IMR-90 (cell line): ENCODE measurements at regions not wholly inside any gene's neighbourhood (a gene's known extent, or its start where the extent isn't known, plus 50 kb on each side); places are given as distances from the start of the nearest gene placed in this dataset.

ENCODE experiments used
- ATAC-seq: fragments of 200-7000 bp; cut with Tn5 transposase; 2 replicates; pipeline ENCODE4 v1.9.1; 2020; ENCODE audit warnings: low read depth, mild to moderate bottlenecking, moderate library complexity
- BruUV-seq: library from RNA; stranded (reverse); fragments of 400-500 nt; replicated peaks from 2 replicates; lab custom pipeline; 2021; lab: Mats Ljungman, UMichigan
- CTCF ChIA-PET: fragments of 300-600 bp; formaldehyde crosslinking; extraction: SDS; loops from one replicate; lab custom pipeline; 2021; ENCODE audit warnings: antibody characterized with exemption; lab: Yijun Ruan, JAX
- POLR2A ChIA-PET: fragments of 300-600 bp; sonication (Branson Sonifier 250); formaldehyde crosslinking; loops from one replicate; lab custom pipeline; 2022; ENCODE audit warnings: antibody characterized with exemption; ENCODE audit not compliant: unreplicated experiment; lab: Charles Lee
- DNase-seq: peaks from one replicate; pipeline ENCODE4 v3.0.0; 2013
- H2AFZ ChIP-seq: replicated peaks from 2 replicates; pipeline ENCODE3; 2013; ENCODE audit warnings: low read length, mild to moderate bottlenecking; ENCODE audit not compliant: poor library complexity
- H2AK5ac ChIP-seq: 2 replicates; pipeline ENCODE4 v1.6.1; 2013; ENCODE audit warnings: low read depth, low read length, inconsistent platforms
- H2AK9ac ChIP-seq: replicated peaks from 2 replicates; pipeline ENCODE3; 2013; ENCODE audit warnings: mild to moderate bottlenecking, low read depth, low read length, moderate library complexity; ENCODE audit not compliant: poor library complexity
- H2BK120ac ChIP-seq: 2 replicates; pipeline ENCODE4 v1.6.1; 2013; ENCODE audit warnings: low read depth, low read length, inconsistent platforms
- H2BK15ac ChIP-seq: 3 replicates; pipeline ENCODE4 v1.6.1; 2013; ENCODE audit warnings: low read depth, low read length, inconsistent platforms
- H2BK20ac ChIP-seq: 2 replicates; pipeline ENCODE4 v1.6.1; 2013; ENCODE audit warnings: low read depth, mild to moderate bottlenecking, inconsistent platforms, low read length, moderate library complexity
- H2BK5ac ChIP-seq: 2 replicates; pipeline ENCODE4 v1.6.1; 2013; ENCODE audit warnings: mild to moderate bottlenecking, low read depth, low read length, inconsistent platforms; ENCODE audit not compliant: poor library complexity, severe bottlenecking
- H3K14ac ChIP-seq: replicated peaks from 2 replicates; pipeline ENCODE4 v1.6.1; 2013; ENCODE audit warnings: low read depth, low read length, inconsistent platforms
- H3K18ac ChIP-seq: 2 replicates; pipeline ENCODE4 v1.6.1; 2013; ENCODE audit warnings: low read depth, low read length, control low read depth
- H3K23ac ChIP-seq: 2 replicates; pipeline ENCODE4 v1.6.1; 2013; ENCODE audit warnings: low read depth, low read length, inconsistent platforms
- H3K27ac ChIP-seq: 2 replicates; pipeline ENCODE4 v1.5.1; 2013; ENCODE audit warnings: mild to moderate bottlenecking, control low read depth, low read length; ENCODE audit not compliant: insufficient read depth
- H3K27me3 ChIP-seq: 2 replicates; pipeline ENCODE4 v1.6.1; 2013; ENCODE audit warnings: low read length; ENCODE audit not compliant: control insufficient read depth, insufficient read depth
- H3K36me3 ChIP-seq: 2 replicates; pipeline ENCODE4 v1.6.1; 2013; ENCODE audit warnings: low read length, mixed read lengths; ENCODE audit not compliant: control insufficient read depth, insufficient read depth
- H3K4ac ChIP-seq: 2 replicates; pipeline ENCODE4 v1.6.1; 2013; ENCODE audit warnings: low read depth, low read length, inconsistent platforms
- H3K4me1 ChIP-seq: 2 replicates; pipeline ENCODE4 v1.6.1; 2013; ENCODE audit warnings: low read length, mixed read lengths; ENCODE audit not compliant: control insufficient read depth, insufficient read depth
- H3K4me2 ChIP-seq: 2 replicates; pipeline ENCODE4 v1.6.1; 2013; ENCODE audit warnings: low read depth, mild to moderate bottlenecking, control low read depth, low read length, moderate library complexity
- H3K4me3 ChIP-seq: 2 replicates; pipeline ENCODE4 v1.5.1; 2013; ENCODE audit warnings: low read depth, mild to moderate bottlenecking, control low read depth, low read length, moderate library complexity; ENCODE audit not compliant: insufficient read depth
- H3K56ac ChIP-seq: 2 replicates; pipeline ENCODE4 v1.6.1; 2013; ENCODE audit warnings: low read length, inconsistent platforms; ENCODE audit not compliant: insufficient read depth; ENCODE audit errors: extremely low read depth
- H3K79me1 ChIP-seq, 2 experiments: 2 replicates each; pipeline ENCODE4 v1.6.1; 2013; ENCODE audit warnings: low read length in 2 of 2, inconsistent platforms in 1 of 2, low read depth in 1 of 2
- H3K9ac ChIP-seq: 2 replicates; pipeline ENCODE4 v1.6.1; 2013; ENCODE audit warnings: low read depth, low read length, control low read depth
- H3K9me1 ChIP-seq: 2 replicates; pipeline ENCODE4 v1.6.1; 2013; ENCODE audit warnings: low read length, inconsistent platforms; ENCODE audit not compliant: insufficient read depth
- H3K9me3 ChIP-seq: 2 replicates; pipeline ENCODE4 v1.6.1; 2013; ENCODE audit warnings: low read length; ENCODE audit not compliant: control insufficient read depth, insufficient read depth
- H4K20me1 ChIP-seq: 2 replicates; pipeline ENCODE4 v1.6.1; 2013; ENCODE audit warnings: low read length, inconsistent platforms; ENCODE audit not compliant: insufficient read depth
- H4K5ac ChIP-seq: 2 replicates; pipeline ENCODE4 v1.6.1; 2013; ENCODE audit warnings: mild to moderate bottlenecking, low read depth, low read length, control low read depth
- H4K8ac ChIP-seq, 2 experiments: 2 replicates each; pipeline ENCODE4 v1.6.1; 2013; ENCODE audit warnings: low read depth in 2 of 2, low read length in 2 of 2, control low read depth in 1 of 2, inconsistent platforms in 1 of 2
- H4K91ac ChIP-seq: 2 replicates; pipeline ENCODE4 v1.6.1; 2013; ENCODE audit warnings: low read depth, low read length, inconsistent platforms; ENCODE audit not compliant: insufficient read depth
- MAFK ChIP-seq: IDR thresholded peaks from 2 replicates; pipeline ENCODE4 v1.6.1; 2012; ENCODE audit warnings: low read depth, low read length, improper control_type of control experiment
- MXI1 ChIP-seq: IDR thresholded peaks from 2 replicates; pipeline ENCODE4 v1.6.1; 2012; ENCODE audit warnings: low read depth, mild to moderate bottlenecking, low read length, moderate library complexity, borderline replicate concordance
- RAD21 ChIP-seq: IDR thresholded peaks from 2 replicates; pipeline ENCODE4 v1.6.1; 2012; ENCODE audit warnings: low read length, improper control_type of control experiment
- RCOR1 ChIP-seq: IDR thresholded peaks from 2 replicates; pipeline ENCODE4 v1.6.1; 2012; ENCODE audit warnings: mild to moderate bottlenecking, low read length, improper control_type of control experiment; ENCODE audit not compliant: insufficient replicate concordance
- RFX5 ChIP-seq: IDR thresholded peaks from 2 replicates; pipeline ENCODE4 v1.8.0; 2012; ENCODE audit warnings: low read depth, mild to moderate bottlenecking, low read length, moderate library complexity
- USF2 ChIP-seq: fragments of 150-350 bp; IDR thresholded peaks from 2 replicates; pipeline ENCODE4 v1.6.1; 2017; ENCODE audit warnings: mild to moderate bottlenecking, antibody characterized with exemption, low read length, low read depth
- WGBS, 2 experiments: methylation state at CpG; one replicate each; pipeline versions ENCODE4 v1.1.5 to v1.1.7; 2013; ENCODE audit warnings: missing lambda C conversion rate in 2 of 2; ENCODE audit not compliant: insufficient read length in 1 of 2; ENCODE audit errors: extremely low coverage in 2 of 2; 5-methylcytosine and 5-hydroxymethylcytosine counted together
- dilution Hi-C: fragments of 300-500 bp; cut with HindIII; formaldehyde crosslinking; loops from one replicate; pipeline ENCODE4 v1.14.3; 2018; ENCODE audit warnings: low sequenced_read_pairs; ENCODE audit not compliant: unreplicated experiment
- in situ Hi-C: fragments of 300-500 bp; cut with MboI; formaldehyde crosslinking; loops from 3 replicates; pipeline ENCODE4 v1.14.3; 2019; ENCODE audit warnings: low sequenced_read_pairs, inconsistent platforms, mixed read lengths
- intact Hi-C: fragments of 100-400 bp; cut with micrococcal nuclease; formaldehyde crosslinking; loops from 2 replicates; pipeline ENCODE4 v1.10.0; 2022

GRCh38 chr2:106338043-106338442 is 130.2 kb downstream of the RGPD3 start:
- H3K56ac ChIP-seq = no peak overlapping the region
- BruUV-seq = no TSS peak
- H3K4me3 ChIP-seq = no peak overlapping the region
- no peaks in the 10 kb centered on the region for H3K9me1 ChIP-seq
- H3K27me3 ChIP-seq = no peaks in the 10 kb centered on the region
- in situ Hi-C loops (no loop called here), dilution Hi-C loops (no loop called here), intact Hi-C loops (no loop called here)
- WGBS, 2 experiments = no CpG with 5 or more reads among the region's 5 CpGs
- H3K4me2 ChIP-seq = no peak overlapping the region
- no peak overlapping the region for H3K27ac ChIP-seq
- H4K20me1 ChIP-seq = no peaks in the 10 kb centered on the region
- H3K79me1 ChIP-seq = no peaks in the 10 kb centered on the region
- H3K4me1 ChIP-seq = no peaks in the 10 kb centered on the region
- DNase-seq = no peak
- H3K18ac ChIP-seq = no peak overlapping the region
- ATAC-seq = no peak
- no peak overlapping the region for H4K91ac ChIP-seq
- H4K5ac ChIP-seq = no peak overlapping the region
- H3K36me3 ChIP-seq = no peaks in the 10 kb centered on the region
- no peak overlapping the region for H3K14ac ChIP-seq
- no peak overlapping the region for H3K9ac ChIP-seq
- H2BK15ac ChIP-seq = no peak overlapping the region
- H2AFZ ChIP-seq = no peak overlapping the region
- no peak overlapping the region for H3K23ac ChIP-seq
- ChIA-PET CTCF (no interaction called here), POLR2A (no interaction called here)
- H2AK5ac ChIP-seq = no peak overlapping the region
- H3K9me3 ChIP-seq = 0 out of 2 replicates have a peak, but pooled peaks cover 1% of the 10 kb centered on the region
- H2BK5ac ChIP-seq = no peak overlapping the region
- no peak overlapping the region for H2BK20ac ChIP-seq
- no peak overlapping the region for H3K4ac ChIP-seq
- no peak overlapping the region for H2AK9ac ChIP-seq
- TF ChIP-seq USF2 (no peak), RCOR1 (no peak), RAD21 (no peak), RFX5 (no peak), MXI1 (no peak), MAFK (no peak)
- H2BK120ac ChIP-seq = no peak overlapping the region
- H4K8ac ChIP-seq = no peak overlapping the region
